ENCODE measurements at regions not wholly inside any gene's neighbourhood (a gene's known extent, or its start where the extent isn't known, plus 50 kb on each side); places are given as distances from the start of the nearest gene placed in this dataset.

- no peak for TF ChIP-seq CTCF (IDR thresholded peaks at IDR 0.05)
- TF ChIP-seq EZH2phosphoT487 (IDR thresholded peaks at IDR 0.05), result no peak
- no peak for TF ChIP-seq EZH2 (IDR thresholded peaks at IDR 0.05)
Observed at GRCh38 chr20:60115451-60115850, 157.2 kb downstream of the CDH26 start.
